Ammon's horn (tissue), 1 donor: ENCODE measurements at regions not wholly inside any gene's neighbourhood (a gene's known extent, or its start where the extent isn't known, plus 50 kb on each side); places are given as distances from the start of the nearest gene placed in this dataset.

Source experiments
- DNase-seq: peaks from one replicate; pipeline ENCODE4 v3.0.0-alpha.2; 2016; ENCODE audit warnings: low spot score

- no peak for DNase-seq
Measured at GRCh38 chr5:147169399-147169798, 65.4 kb upstream of the STK32A start.

GRCh38 chr5:147169901-147170300, 64.9 kb upstream of the STK32A start:
- DNase-seq, result no peak

DNA sequence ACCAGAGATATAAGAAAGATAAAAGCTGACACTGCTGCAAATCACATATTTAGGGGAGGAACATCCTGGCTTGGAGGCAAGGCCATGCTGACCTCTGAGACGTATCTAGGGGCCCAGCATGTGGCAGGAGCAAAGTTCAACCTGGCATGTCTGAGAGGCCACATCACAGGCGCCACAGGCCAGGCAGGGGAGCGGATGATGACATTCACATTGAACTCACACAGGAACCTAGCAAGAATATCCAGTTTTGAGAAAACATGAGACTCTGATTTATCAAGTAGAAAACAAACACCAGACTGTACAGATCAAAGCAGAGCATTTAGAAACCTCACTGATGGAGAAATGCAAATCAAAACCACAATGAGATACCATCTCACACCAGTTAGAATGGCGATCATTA, 64.2 kb upstream of the STK32A start:
- DNase-seq, result no peak

GRCh38 chr5:147174671-147175265, 60.1 kb upstream of the STK32A start:
- no peak for DNase-seq

- no peak for DNase-seq
Measured at GRCh38 chr5:147175516-147176097, 59.2 kb upstream of the STK32A start.

- no peak for DNase-seq
Measured at GRCh38 chr5:147176422-147176821, 58.4 kb upstream of the STK32A start.

- DNase-seq, result no peak
Measured at GRCh38 chr5:147177125-147177840, 57.5 kb upstream of the STK32A start.

DNA sequence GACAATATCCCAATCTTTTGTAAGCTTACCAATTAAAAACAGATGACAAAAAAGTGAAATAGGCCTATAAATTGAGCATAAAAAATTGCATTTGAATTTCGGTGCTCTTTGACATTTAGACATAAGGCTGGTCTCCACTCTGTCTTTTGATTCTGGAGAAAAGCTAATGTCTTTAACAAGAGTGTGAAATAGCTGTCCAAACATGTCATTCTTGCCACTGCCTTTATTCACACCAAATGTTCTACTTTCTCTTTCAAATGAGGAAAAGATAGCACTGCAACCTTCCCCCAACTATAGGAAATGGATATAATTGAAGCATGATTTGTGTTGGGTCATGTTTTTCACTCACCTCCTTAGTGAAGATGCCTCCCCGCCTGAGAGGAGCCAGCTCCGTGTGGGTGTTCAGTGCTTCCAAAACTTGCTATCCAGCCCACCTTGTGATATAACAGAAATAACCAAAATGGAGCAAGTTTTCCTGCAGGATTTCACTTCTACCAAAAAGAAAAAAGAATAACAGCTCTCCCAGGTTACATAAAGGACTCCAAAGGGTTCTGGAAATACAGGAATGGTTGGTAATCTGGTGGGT, 55.2 kb upstream of the STK32A start:
- DNase-seq, result no peak

GRCh38 chr5:147180751-147181150, 54.1 kb upstream of the STK32A start:
- DNase-seq, result no peak
